Neural progenitor cell (in vitro differentiated cells): ENCODE measurements at regions not wholly inside any gene's neighbourhood (a gene's known extent, or its start where the extent isn't known, plus 50 kb on each side); places are given as distances from the start of the nearest gene placed in this dataset.

Experiments
- DNase-seq: peaks from one replicate; pipeline ENCODE4 v3.0.0-alpha.2; 2016; ENCODE audit warnings: low spot score
- H2AFZ ChIP-seq: fragments of 200-600 bp; sonication (generic); replicated peaks from 2 replicates; pipeline ENCODE4 v1.6.1; 2016; ENCODE audit warnings: antibody characterized with exemption
- H3F3A ChIP-seq: fragments of 200-600 bp; sonication (generic); 2 replicates; pipeline ENCODE4 v1.6.1; 2016; ENCODE audit warnings: antibody characterized with exemption, low read depth
- H3K27ac ChIP-seq: fragments of 200-600 bp; sonication (generic); 2 replicates; pipeline ENCODE4 v1.5.1; 2016; ENCODE audit warnings: mild to moderate bottlenecking
- H3K27me3 ChIP-seq: fragments of 200-600 bp; sonication (generic); 2 replicates; pipeline ENCODE4 v1.6.1; 2016; ENCODE audit warnings: mild to moderate bottlenecking, moderate library complexity
- H3K36me3 ChIP-seq: fragments of 200-600 bp; sonication (generic); 2 replicates; pipeline ENCODE4 v1.5.1; 2016
- H3K4me1 ChIP-seq: fragments of 200-600 bp; sonication (generic); 2 replicates; pipeline ENCODE4 v1.6.1; 2016; ENCODE audit warnings: mixed run types
- H3K4me2 ChIP-seq: fragments of 200-600 bp; sonication (generic); 2 replicates; pipeline ENCODE4 v1.6.1; 2016
- H3K4me3 ChIP-seq: fragments of 200-600 bp; sonication (generic); 2 replicates; pipeline ENCODE4 v1.5.1; 2016
- H3K79me2 ChIP-seq: fragments of 200-600 bp; sonication (generic); 2 replicates; pipeline ENCODE4 v1.6.1; 2016; ENCODE audit warnings: low read depth
- H3K9ac ChIP-seq: fragments of 200-600 bp; sonication (generic); 2 replicates; pipeline ENCODE4 v1.6.1; 2016
- H3K9me3 ChIP-seq: fragments of 200-600 bp; sonication (generic); 2 replicates; pipeline ENCODE4 v1.5.1; 2016; ENCODE audit warnings: low read depth
- H4K20me1 ChIP-seq: fragments of 200-600 bp; sonication (generic); 2 replicates; pipeline ENCODE4 v1.6.1; 2016; ENCODE audit warnings: low read depth
- H3K27ac Mint-ChIP-seq: 3 replicates; pipeline ENCODE4 v1.8.0; 2021; ENCODE audit warnings: mixed read lengths
- H3K27me3 Mint-ChIP-seq: 2 replicates; pipeline ENCODE4 v1.8.0; 2022; ENCODE audit warnings: low read depth, mild to moderate bottlenecking, inconsistent platforms, moderate library complexity, mixed read lengths; ENCODE audit not compliant: insufficient read depth
- H3K36me3 Mint-ChIP-seq: 3 replicates; pipeline ENCODE4 v1.8.0; 2021; ENCODE audit warnings: mixed read lengths
- H3K4me1 Mint-ChIP-seq: 3 replicates; pipeline ENCODE4 v1.8.0; 2021; ENCODE audit warnings: mixed read lengths
- H3K4me3 Mint-ChIP-seq: 3 replicates; pipeline ENCODE4 v1.8.0; 2021; ENCODE audit warnings: mild to moderate bottlenecking, moderate library complexity, mixed read lengths
- H3K9me3 Mint-ChIP-seq: 3 replicates; pipeline ENCODE4 v1.8.0; 2020; ENCODE audit warnings: mixed read lengths
- CTCF ChIP-seq: fragments of 200-600 bp; sonication (generic); IDR thresholded peaks from 2 replicates; pipeline ENCODE4 v1.5.1; 2017; ENCODE audit warnings: antibody characterized with exemption, mild to moderate bottlenecking
- EZH2 ChIP-seq: fragments of 200-600 bp; sonication (generic); IDR thresholded peaks from 2 replicates; pipeline ENCODE4 v1.6.1; 2017; ENCODE audit warnings: antibody characterized with exemption, mild to moderate bottlenecking, moderate library complexity
- EZH2phosphoT487 ChIP-seq: fragments of 200-600 bp; sonication (generic); IDR thresholded peaks from 2 replicates; pipeline ENCODE4 v1.6.1; 2017; ENCODE audit warnings: antibody characterized with exemption

DNA sequence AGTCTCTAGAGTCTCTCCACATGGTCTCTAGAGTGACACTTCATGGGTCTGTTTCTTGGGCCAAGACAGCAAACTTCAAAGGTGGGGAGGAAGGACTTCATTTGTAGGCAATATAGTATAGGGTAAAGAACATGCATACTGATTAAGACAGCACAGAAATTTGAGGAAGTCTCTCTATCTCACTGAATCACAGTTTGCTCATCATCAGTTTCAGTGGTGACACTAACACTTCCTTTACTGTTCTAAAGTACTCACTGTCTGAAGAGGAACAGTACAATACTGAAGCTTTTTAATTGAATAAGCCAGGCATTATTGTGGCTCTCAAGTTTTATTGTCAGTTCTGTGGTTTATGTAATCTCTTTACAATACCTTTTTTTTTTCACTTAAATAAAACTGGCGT, 656.4 kb upstream of the CDH8 start:
- H3K4me2 ChIP-seq, result no peak overlapping the region
- TF ChIP-seq EZH2 (no peak), EZH2phosphoT487 (no peak), CTCF (no peak)
- Mint-ChIP-seq H3K4me3 (no peak overlapping the region), H3K27me3 (no peaks in the 10 kb centered on the region), H3K9me3 (peaks cover 8% of the 10 kb centered on the region), H3K4me1 (no peaks in the 10 kb centered on the region), H3K27ac (no peak overlapping the region), H3K36me3 (no peaks in the 10 kb centered on the region)
- peaks cover 8% of the 10 kb centered on the region for H3K9me3 ChIP-seq
- no peaks in the 10 kb centered on the region for H3F3A ChIP-seq
- H3K4me3 ChIP-seq, result no peak overlapping the region
- H3K27me3 ChIP-seq, result no peaks in the 10 kb centered on the region
- H3K27ac ChIP-seq, result no peak overlapping the region
- no peak for DNase-seq
- H3K79me2 ChIP-seq, result no peaks in the 10 kb centered on the region
- no peak overlapping the region for H2AFZ ChIP-seq
- no peaks in the 10 kb centered on the region for H4K20me1 ChIP-seq
- H3K36me3 ChIP-seq, result peaks cover 4% of the 10 kb centered on the region
- no peaks in the 10 kb centered on the region for H3K4me1 ChIP-seq
- no peak overlapping the region for H3K9ac ChIP-seq

DNA sequence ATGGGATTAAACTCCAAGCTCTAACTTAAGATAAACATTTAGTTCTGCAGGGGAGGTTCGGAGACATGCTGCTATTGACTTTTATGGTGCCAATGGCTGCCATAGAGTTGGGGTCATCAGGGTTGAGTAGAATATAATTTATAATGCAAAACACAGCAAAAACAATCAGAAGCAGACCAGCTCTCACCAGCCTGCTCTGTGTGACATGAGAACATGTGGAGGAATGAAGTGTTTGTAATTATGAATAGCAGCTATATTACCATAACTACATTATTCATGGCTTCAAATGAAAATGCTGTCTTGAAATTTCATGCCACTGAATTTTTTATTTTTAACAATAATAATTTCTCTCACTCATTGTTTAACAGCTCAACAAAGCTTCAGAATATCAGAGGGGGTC, 645.6 kb upstream of the CDH8 start:
- no peak for DNase-seq
- no peak overlapping the region for H3K4me3 Mint-ChIP-seq
- H3K79me2 ChIP-seq, result no peaks in the 10 kb centered on the region
- no peaks in the 10 kb centered on the region for H3K27me3 ChIP-seq
- H3F3A ChIP-seq, result no peaks in the 10 kb centered on the region
- H3K9me3 Mint-ChIP-seq, result peaks cover 20% of the 10 kb centered on the region
- H3K36me3 ChIP-seq, result no peaks in the 10 kb centered on the region
- no peaks in the 10 kb centered on the region for H3K27me3 Mint-ChIP-seq
- H3K27ac Mint-ChIP-seq, result no peak overlapping the region
- no peaks in the 10 kb centered on the region for H3K4me1 ChIP-seq
- H3K36me3 Mint-ChIP-seq, result no peaks in the 10 kb centered on the region
- H3K9ac ChIP-seq, result no peak overlapping the region
- no peaks in the 10 kb centered on the region for H3K9me3 ChIP-seq
- H3K4me3 ChIP-seq, result no peak overlapping the region
- H3K4me1 Mint-ChIP-seq, result no peaks in the 10 kb centered on the region
- no peak for TF ChIP-seq CTCF
- TF ChIP-seq EZH2phosphoT487, result no peak
- TF ChIP-seq EZH2, result no peak
- H3K4me2 ChIP-seq, result no peak overlapping the region
- no peaks in the 10 kb centered on the region for H4K20me1 ChIP-seq
- no peak overlapping the region for H3K27ac ChIP-seq
- H2AFZ ChIP-seq, result no peak overlapping the region

- H3K36me3 Mint-ChIP-seq, result no peaks in the 10 kb centered on the region
- Histone ChIP-seq H3K4me1 (peaks cover 5% of the 10 kb centered on the region), H4K20me1 (no peaks in the 10 kb centered on the region), H3F3A (no peaks in the 10 kb centered on the region), H3K27ac (no peak overlapping the region), H3K9me3 (no peaks in the 10 kb centered on the region), H2AFZ (no peak overlapping the region), H3K27me3 (no peaks in the 10 kb centered on the region), H3K79me2 (no peaks in the 10 kb centered on the region), H3K9ac (no peak overlapping the region), H3K36me3 (no peaks in the 10 kb centered on the region), H3K4me2 (no peak overlapping the region), H3K4me3 (no peak overlapping the region)
- H3K27ac Mint-ChIP-seq, result no peak overlapping the region
- TF ChIP-seq EZH2 (no peak), EZH2phosphoT487 (no peak), CTCF (no peak)
- H3K4me3 Mint-ChIP-seq, result no peak overlapping the region
- peaks cover 20% of the 10 kb centered on the region for H3K9me3 Mint-ChIP-seq
- no peaks in the 10 kb centered on the region for H3K27me3 Mint-ChIP-seq
- no peaks in the 10 kb centered on the region for H3K4me1 Mint-ChIP-seq
- DNase-seq, result no peak
Measured at GRCh38 chr16:62678796-62679195, 642.6 kb upstream of the CDH8 start.

DNA sequence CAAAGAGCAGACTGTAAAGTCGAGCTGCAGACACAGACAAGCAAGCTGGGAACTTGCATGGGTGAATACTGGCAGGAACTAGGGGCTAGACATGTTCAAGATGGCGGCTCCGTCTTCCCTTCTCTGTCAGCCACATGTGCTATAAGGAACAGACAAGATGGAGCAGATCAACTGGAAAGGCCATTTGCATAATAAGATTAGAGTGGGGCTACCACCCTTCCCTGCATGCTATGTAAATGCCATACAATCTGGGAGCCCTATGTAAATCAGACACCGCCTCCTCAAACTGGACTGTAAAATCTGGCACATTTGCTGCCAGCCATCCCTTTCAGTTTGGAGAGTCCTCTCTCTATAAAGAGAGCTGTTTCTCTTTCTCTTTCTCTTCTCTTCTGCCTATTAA, 640.1 kb upstream of the CDH8 start:
- Histone ChIP-seq H3K4me3 (no peak overlapping the region), H3K27ac (no peak overlapping the region), H3K9ac (no peak overlapping the region), H3K9me3 (no peaks in the 10 kb centered on the region), H3K79me2 (no peaks in the 10 kb centered on the region), H3K27me3 (no peaks in the 10 kb centered on the region), H3K4me2 (no peak overlapping the region), H2AFZ (peak overlapping the region; percentile 91), H3F3A (no peaks in the 10 kb centered on the region), H3K4me1 (peaks cover 5% of the 10 kb centered on the region), H4K20me1 (no peaks in the 10 kb centered on the region), H3K36me3 (no peaks in the 10 kb centered on the region)
- Mint-ChIP-seq H3K4me1 (no peaks in the 10 kb centered on the region), H3K9me3 (peaks cover 20% of the 10 kb centered on the region), H3K4me3 (no peak overlapping the region), H3K27ac (no peak overlapping the region), H3K27me3 (no peaks in the 10 kb centered on the region), H3K36me3 (no peaks in the 10 kb centered on the region)
- DNase-seq, result peak; percentile 52
- TF ChIP-seq CTCF (no peak), EZH2phosphoT487 (no peak), EZH2 (no peak)
